ENCODE measurements at regions not wholly inside any gene's neighbourhood (a gene's known extent, or its start where the extent isn't known, plus 50 kb on each side); places are given as distances from the start of the nearest gene placed in this dataset.

DNA sequence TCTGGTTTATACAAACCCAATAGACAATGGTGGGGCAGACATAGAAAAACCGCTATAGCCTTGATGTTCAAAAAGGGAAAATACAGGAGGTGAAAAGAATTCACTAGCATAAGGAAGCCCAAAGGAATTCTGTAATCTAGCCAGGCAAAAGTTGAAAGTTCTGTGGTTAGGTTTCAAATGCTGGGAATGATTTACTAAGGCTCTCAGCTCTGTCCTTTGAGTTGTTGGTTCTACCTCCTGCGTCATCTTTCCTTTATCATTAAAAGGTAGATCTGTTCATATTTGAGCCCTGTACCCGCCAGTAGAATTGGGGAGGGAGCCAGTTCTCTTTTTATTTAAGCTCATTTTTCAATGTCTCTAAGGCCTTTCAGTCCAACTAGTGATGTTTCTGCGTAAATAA, 866.5 kb downstream of the IGSF11 start:
- no peak for TF ChIP-seq POLR2AphosphoS5 (IDR thresholded peaks at IDR 0.05; ENCODE audit: low read depth, low read length)
- no peak for TF ChIP-seq YY1 (IDR thresholded peaks at IDR 0.05; ENCODE audit: low read depth)
- TF ChIP-seq, protein P1, sequence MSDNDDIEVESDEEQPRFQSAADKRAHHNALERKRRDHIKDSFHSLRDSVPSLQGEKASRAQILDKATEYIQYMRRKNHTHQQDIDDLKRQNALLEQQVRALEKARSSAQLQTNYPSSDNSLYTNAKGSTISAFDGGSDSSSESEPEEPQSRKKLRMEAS (IDR thresholded peaks at IDR 0.05; ENCODE audit: low read depth), result no peak
- TF ChIP-seq, protein P2, sequence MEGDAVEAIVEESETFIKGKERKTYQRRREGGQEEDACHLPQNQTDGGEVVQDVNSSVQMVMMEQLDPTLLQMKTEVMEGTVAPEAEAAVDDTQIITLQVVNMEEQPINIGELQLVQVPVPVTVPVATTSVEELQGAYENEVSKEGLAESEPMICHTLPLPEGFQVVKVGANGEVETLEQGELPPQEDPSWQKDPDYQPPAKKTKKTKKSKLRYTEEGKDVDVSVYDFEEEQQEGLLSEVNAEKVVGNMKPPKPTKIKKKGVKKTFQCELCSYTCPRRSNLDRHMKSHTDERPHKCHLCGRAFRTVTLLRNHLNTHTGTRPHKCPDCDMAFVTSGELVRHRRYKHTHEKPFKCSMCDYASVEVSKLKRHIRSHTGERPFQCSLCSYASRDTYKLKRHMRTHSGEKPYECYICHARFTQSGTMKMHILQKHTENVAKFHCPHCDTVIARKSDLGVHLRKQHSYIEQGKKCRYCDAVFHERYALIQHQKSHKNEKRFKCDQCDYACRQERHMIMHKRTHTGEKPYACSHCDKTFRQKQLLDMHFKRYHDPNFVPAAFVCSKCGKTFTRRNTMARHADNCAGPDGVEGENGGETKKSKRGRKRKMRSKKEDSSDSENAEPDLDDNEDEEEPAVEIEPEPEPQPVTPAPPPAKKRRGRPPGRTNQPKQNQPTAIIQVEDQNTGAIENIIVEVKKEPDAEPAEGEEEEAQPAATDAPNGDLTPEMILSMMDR (IDR thresholded peaks at IDR 0.05), result no peak
- TF ChIP-seq FOXJ3 (CRISPR knock-in tag; IDR thresholded peaks at IDR 0.05), result no peak
